Loucy (cell line): ENCODE measurements at regions not wholly inside any gene's neighbourhood (a gene's known extent, or its start where the extent isn't known, plus 50 kb on each side); places are given as distances from the start of the nearest gene placed in this dataset.

Experiments used
- EZH2phosphoT487 ChIP-seq: fragments of 200-600 bp; IDR thresholded peaks from 2 replicates; pipeline ENCODE4 v1.6.1; 2018; ENCODE audit warnings: antibody characterized with exemption, mild to moderate bottlenecking, moderate library complexity, borderline replicate concordance
- TF ChIP-seq, protein P1 (sequence below): fragments of 200-600 bp; sonication (generic); conservative IDR thresholded peaks from 2 replicates; pipeline ENCODE4 v1.5.1; 2014; ENCODE audit warnings: mild to moderate bottlenecking, antibody characterized with exemption, low read length

DNA sequence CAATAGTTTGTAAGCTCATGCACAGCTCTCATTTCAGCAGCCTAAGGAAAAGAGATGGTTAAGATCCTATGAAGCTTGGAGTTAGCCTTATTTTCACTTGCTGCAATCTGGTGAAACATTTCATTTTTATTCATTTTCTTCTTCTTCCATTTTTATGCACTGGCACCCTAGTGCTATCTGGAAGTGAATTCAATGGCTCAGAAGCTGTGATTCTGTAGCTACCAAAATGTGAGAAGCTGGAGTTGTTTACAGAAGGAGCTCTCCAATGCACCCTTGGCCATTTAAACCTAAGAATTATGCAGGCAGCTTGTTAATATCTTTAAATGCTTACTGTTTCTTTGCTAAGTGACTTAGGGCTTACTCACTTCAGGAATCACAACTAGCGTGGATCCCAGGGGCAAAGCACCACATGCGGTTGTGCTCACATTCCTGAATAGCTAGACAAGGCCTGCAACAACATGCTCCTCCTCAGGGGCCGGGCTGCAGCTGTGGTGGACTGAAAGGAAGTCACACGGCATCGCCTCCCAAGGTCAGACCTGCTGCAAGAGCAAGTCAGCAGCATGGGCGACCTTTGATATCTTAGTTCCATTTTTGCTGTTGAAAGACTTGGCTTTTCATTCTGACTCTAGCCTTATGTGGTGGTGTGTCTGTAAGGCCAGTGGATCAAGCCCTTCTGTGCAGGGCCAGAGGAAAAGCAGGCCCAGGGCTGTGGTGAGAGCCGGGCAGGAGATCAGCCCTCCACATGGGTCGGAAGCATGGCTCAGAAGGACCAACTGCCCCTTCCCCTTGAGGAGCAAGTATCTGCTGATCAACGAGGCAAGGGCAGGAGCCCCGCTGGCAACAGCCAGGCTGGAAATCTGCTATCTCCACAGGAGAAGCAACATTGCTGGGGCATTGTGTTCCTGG lies 91.9 kb upstream of the MBL2 start:
- TF ChIP-seq, protein P1, sequence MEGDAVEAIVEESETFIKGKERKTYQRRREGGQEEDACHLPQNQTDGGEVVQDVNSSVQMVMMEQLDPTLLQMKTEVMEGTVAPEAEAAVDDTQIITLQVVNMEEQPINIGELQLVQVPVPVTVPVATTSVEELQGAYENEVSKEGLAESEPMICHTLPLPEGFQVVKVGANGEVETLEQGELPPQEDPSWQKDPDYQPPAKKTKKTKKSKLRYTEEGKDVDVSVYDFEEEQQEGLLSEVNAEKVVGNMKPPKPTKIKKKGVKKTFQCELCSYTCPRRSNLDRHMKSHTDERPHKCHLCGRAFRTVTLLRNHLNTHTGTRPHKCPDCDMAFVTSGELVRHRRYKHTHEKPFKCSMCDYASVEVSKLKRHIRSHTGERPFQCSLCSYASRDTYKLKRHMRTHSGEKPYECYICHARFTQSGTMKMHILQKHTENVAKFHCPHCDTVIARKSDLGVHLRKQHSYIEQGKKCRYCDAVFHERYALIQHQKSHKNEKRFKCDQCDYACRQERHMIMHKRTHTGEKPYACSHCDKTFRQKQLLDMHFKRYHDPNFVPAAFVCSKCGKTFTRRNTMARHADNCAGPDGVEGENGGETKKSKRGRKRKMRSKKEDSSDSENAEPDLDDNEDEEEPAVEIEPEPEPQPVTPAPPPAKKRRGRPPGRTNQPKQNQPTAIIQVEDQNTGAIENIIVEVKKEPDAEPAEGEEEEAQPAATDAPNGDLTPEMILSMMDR: no peak
- TF ChIP-seq EZH2phosphoT487: no peak
